Gastroesophageal sphincter (tissue), 4 donors: ENCODE measurements at regions not wholly inside any gene's neighbourhood (a gene's known extent, or its start where the extent isn't known, plus 50 kb on each side); places are given as distances from the start of the nearest gene placed in this dataset.

Experiments
- ATAC-seq: fragments of 150-250 bp; one replicate; pipeline ENCODE4 v1.9.1; 2016; ENCODE audit warnings: mild to moderate bottlenecking, moderate library complexity
- H3K27ac ChIP-seq, 4 donors: fragments of 200-600 bp; sonication (generic) in 3 of 4; 1 replicate in 3 of 4; 2 replicates in 1 of 4; pipeline ENCODE4 v1.5.1; 2016 to 2019
- H3K27me3 ChIP-seq: fragments of 200-600 bp; sonication (generic); one replicate; pipeline ENCODE4 v1.5.1; 2019
- H3K36me3 ChIP-seq, 2 donors: fragments of 200-600 bp; sonication (generic); one replicate each; pipeline ENCODE4 v1.5.1; 2019; ENCODE audit warnings: control low read depth in 1 of 2
- H3K4me1 ChIP-seq, 3 donors: fragments of 200-600 bp; sonication (generic); 1 replicate in 2 of 3; 2 replicates in 1 of 3; pipeline ENCODE4 v1.5.1; 2016 to 2019; ENCODE audit warnings: control low read depth in 2 of 3
- H3K4me3 ChIP-seq, 2 donors: fragments of 200-600 bp; sonication (generic); one replicate each; pipeline ENCODE4 v1.5.1; 2019; ENCODE audit warnings: mild to moderate bottlenecking in 1 of 2, moderate library complexity in 1 of 2
- H3K9me3 ChIP-seq, 3 donors: fragments of 200-600 bp; sonication (generic); one replicate each; pipeline ENCODE4 v1.5.1; 2017 to 2019; ENCODE audit warnings: control low read depth in 2 of 3
- EP300 ChIP-seq: sonication (generic); formaldehyde crosslinking; IDR thresholded peaks from one replicate; pipeline ENCODE4 v1.6.1; 2017; ENCODE audit warnings: antibody characterized with exemption, mild to moderate bottlenecking
- POLR2A ChIP-seq, 2 donors: fragments of 450-650 bp; IDR thresholded peaks; one replicate each; pipeline ENCODE4 v1.6.1; 2017; ENCODE audit warnings: antibody characterized with exemption in 2 of 2, mild to moderate bottlenecking in 2 of 2, moderate library complexity in 1 of 2
- POLR2AphosphoS5 ChIP-seq: sonication (generic); formaldehyde crosslinking; IDR thresholded peaks from one replicate; pipeline ENCODE4 v1.6.1; 2017; ENCODE audit warnings: antibody characterized with exemption
- WGBS, 2 donors: methylation state at CpG; one replicate each; pipeline ENCODE4 v1.1.5; 2018; ENCODE audit warnings: low coverage in 1 of 2; 5-methylcytosine and 5-hydroxymethylcytosine counted together
- TF ChIP-seq, protein P1 (sequence below), 4 experiments: fragments of 200-600 bp in 2 of 4; fragments of 450-650 bp in 2 of 4; sonication (generic) in 1 of 4; IDR thresholded peaks; one replicate each; pipeline ENCODE4 v1.5.1; 2017 to 2019; ENCODE audit warnings: antibody characterized with exemption in 4 of 4, mild to moderate bottlenecking in 2 of 4, moderate library complexity in 2 of 4

DNA sequence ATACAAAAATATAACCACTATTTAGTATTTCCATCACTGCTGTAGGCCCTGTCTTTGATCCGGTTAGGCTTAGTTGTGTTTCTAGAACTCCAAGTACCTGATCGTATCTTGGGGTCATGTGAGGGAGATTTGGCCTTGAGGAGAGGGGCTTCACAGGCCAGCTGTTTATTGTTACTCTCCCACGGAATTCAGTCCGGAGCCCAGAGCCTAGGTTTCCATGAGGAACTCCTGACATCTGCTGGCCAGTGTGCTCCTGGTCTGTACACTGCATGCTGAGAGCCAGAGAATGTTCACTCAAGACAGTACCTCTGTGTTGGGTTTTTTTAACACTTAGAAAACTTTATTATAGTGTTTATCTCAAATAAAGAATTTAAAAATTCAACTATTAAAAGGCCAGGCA lies 341.0 kb upstream of the TMEM132C start:
- 6 to 7% methylated on average over 4 of the region's 4 CpGs for WGBS, 2 donors
- Histone ChIP-seq H3K27me3 (no peaks in the 10 kb centered on the region), H3K4me3 (no peak overlapping the region), H3K4me1 (peaks cover 4 to 12% (median 5%) of the 10 kb centered on the region in 3 donors), H3K9me3 (no peaks in the 10 kb centered on the region), H3K36me3 (no peaks in the 10 kb centered on the region), H3K27ac (no peak overlapping the region)
- ATAC-seq: no peak
- no peak for TF ChIP-seq POLR2AphosphoS5
- TF ChIP-seq, protein P1, sequence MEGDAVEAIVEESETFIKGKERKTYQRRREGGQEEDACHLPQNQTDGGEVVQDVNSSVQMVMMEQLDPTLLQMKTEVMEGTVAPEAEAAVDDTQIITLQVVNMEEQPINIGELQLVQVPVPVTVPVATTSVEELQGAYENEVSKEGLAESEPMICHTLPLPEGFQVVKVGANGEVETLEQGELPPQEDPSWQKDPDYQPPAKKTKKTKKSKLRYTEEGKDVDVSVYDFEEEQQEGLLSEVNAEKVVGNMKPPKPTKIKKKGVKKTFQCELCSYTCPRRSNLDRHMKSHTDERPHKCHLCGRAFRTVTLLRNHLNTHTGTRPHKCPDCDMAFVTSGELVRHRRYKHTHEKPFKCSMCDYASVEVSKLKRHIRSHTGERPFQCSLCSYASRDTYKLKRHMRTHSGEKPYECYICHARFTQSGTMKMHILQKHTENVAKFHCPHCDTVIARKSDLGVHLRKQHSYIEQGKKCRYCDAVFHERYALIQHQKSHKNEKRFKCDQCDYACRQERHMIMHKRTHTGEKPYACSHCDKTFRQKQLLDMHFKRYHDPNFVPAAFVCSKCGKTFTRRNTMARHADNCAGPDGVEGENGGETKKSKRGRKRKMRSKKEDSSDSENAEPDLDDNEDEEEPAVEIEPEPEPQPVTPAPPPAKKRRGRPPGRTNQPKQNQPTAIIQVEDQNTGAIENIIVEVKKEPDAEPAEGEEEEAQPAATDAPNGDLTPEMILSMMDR (IDR thresholded peaks at IDR 0.05): peak in 3 of 4 experiments; percentile 11 to 66 (median 48)

DNA sequence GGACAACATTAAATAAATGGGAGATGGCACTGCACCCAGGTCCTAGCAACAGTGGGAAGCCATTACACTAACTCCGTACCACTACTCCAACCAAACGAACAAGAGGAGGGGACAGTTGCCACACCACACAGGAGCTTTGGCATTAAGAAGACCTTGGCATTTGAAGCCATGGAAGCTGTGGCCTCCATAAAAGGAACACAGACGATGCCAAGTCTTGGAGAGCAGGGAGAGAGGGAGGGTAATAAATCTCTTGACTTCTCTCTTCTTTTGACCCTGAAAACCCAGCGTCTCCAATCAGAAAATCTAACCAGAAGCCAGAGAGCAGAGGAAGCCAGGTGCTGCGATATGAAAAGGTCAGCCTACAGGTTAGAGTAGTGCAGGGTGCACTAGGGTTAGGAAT lies 338.8 kb upstream of the TMEM132C start:
- H3K4me3 ChIP-seq: no peak overlapping the region
- no peak for TF ChIP-seq EP300
- TF ChIP-seq, protein P1 (IDR thresholded peaks at IDR 0.05): no peak
- TF ChIP-seq POLR2A (IDR thresholded peaks at IDR 0.05): no peak
- TF ChIP-seq POLR2AphosphoS5: no peak
- H3K9me3 ChIP-seq: no peaks in the 10 kb centered on the region
- H3K27me3 ChIP-seq: no peaks in the 10 kb centered on the region
- H3K36me3 ChIP-seq: no peaks in the 10 kb centered on the region
- no peak for ATAC-seq
- peaks cover 4 to 12% (median 5%) of the 10 kb centered on the region in 3 donors for H3K4me1 ChIP-seq
- no peak overlapping the region for H3K27ac ChIP-seq
- WGBS, 2 donors: 45 to 56% methylated on average over 4 to 5 of the region's 5 CpGs

DNA sequence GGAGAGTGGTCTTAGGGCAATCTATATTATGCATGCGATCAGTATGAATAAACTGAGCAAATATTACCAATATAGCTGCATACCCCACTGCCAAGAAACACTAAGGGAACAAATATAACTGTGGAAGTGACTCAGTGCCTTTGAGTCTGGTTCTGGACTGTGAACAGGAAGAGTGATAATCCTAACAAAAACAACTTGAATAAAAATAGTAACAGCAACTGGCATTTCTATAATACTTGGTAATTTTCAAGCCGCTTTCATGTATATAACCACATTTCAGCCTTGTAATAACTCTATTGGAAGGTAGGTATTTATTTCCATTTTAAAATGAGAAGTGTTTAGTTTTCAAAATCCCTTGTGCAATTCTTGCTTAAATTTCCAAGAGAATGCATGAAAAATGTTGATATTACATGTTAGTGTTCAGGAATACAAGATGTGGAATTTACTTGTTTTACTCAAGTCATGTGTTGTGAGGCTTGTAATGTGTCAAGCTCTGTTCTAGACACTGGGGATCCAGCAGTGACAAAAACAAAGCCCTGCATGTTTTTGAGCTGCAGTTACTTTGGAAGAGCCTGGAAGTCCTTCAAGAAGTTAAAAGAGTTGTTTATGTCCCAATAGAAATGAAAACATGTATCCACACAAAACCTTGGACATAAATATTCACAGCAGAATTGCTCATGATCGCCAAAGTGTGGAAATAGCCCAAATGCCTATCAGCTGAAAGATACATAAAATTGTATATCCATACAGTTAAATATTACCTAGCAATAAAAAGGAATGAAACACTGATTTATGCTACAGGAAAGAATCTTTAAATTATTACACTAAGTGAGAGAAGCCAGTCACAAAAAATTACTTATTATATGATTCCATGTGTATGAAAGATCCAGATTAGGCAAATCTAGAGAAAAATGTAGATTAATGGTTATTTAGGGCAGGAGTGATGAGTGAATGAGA lies 338.1 kb upstream of the TMEM132C start:
- Histone ChIP-seq H3K36me3 (no peaks in the 10 kb centered on the region), H3K9me3 (no peaks in the 10 kb centered on the region), H3K27ac (no peak overlapping the region), H3K4me1 (peaks cover 4 to 12% (median 5%) of the 10 kb centered on the region in 3 donors), H3K4me3 (no peak overlapping the region), H3K27me3 (no peaks in the 10 kb centered on the region)
- no peak for ATAC-seq
- TF ChIP-seq POLR2AphosphoS5: no peak
- TF ChIP-seq POLR2A (IDR thresholded peaks at IDR 0.05): no peak
- TF ChIP-seq EP300: no peak
- TF ChIP-seq, protein P1 (IDR thresholded peaks at IDR 0.05): no peak
- 27 to 48% methylated on average over 2 to 3 of the region's 3 CpGs for WGBS, 2 donors

DNA sequence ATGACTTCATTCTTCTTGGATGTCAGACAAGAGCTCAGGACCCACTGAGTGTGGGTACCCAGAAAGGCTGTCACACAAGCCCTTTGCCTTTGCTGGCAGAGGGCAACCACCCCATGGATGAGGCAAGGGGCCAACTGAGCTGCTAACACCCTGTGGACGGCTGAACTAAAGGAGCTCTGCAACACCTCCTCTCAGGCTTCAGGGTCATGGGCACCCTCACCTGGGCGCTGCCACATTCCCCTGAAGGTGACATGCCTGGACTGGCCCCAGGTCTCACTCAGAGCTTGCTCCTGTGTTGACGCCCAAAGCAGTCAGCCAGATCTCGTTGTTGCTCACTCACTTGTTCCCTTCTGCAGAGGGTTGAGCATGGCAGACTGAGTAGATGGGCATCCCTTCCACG lies 336.8 kb upstream of the TMEM132C start:
- H3K9me3 ChIP-seq: no peaks in the 10 kb centered on the region
- H3K36me3 ChIP-seq: no peaks in the 10 kb centered on the region
- H3K27ac ChIP-seq: no peak overlapping the region
- WGBS, 2 donors: 69 to 100% methylated on average over 1 to 3 of the region's 5 CpGs
- H3K4me1 ChIP-seq: peaks cover 4 to 12% (median 5%) of the 10 kb centered on the region in 3 donors
- no peaks in the 10 kb centered on the region for H3K27me3 ChIP-seq
- TF ChIP-seq POLR2AphosphoS5 (no peak), POLR2A (IDR thresholded peaks at IDR 0.05) (no peak), EP300 (no peak)
- no peak overlapping the region for H3K4me3 ChIP-seq
- no peak for ATAC-seq

DNA sequence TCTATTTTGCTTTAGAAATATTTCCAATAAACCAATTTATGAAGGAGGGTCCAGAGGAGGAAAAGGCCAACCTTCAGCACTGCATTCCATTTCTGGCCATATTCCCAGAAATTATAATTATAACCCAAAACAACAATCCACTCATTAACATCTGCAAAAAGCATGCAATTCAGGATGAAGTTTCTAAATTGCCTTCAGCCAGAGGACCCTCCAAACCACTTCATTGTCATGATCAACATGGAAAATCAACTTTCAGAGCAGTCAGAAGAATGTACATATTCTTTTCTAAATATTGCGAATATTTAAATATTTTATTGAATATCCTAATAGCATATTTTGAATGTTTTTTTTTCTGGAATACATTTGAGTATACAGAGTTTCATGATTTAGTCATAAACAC lies 332.6 kb upstream of the TMEM132C start:
- H3K36me3 ChIP-seq: no peaks in the 10 kb centered on the region
- no peaks in the 10 kb centered on the region for H3K4me1 ChIP-seq
- no peak for ATAC-seq
- H3K4me3 ChIP-seq: no peak overlapping the region
- no peaks in the 10 kb centered on the region for H3K9me3 ChIP-seq
- H3K27ac ChIP-seq: no peak overlapping the region
- TF ChIP-seq, protein P1 (IDR thresholded peaks at IDR 0.05): no peak
- TF ChIP-seq POLR2AphosphoS5 (no peak), EP300 (no peak), POLR2A (IDR thresholded peaks at IDR 0.05) (no peak)
- WGBS, 2 donors: 78 to 86% methylated on average over 1 of the region's 1 CpG
- no peaks in the 10 kb centered on the region for H3K27me3 ChIP-seq
